GM10266 (cell line): ENCODE measurements at regions not wholly inside any gene's neighbourhood (a gene's known extent, or its start where the extent isn't known, plus 50 kb on each side); places are given as distances from the start of the nearest gene placed in this dataset.

Experiments
- DNase-seq: peaks from one replicate; pipeline ENCODE4 v3.0.0; 2012; ENCODE audit errors: extremely low spot score
- CTCF ChIP-seq: IDR thresholded peaks from 2 replicates; pipeline ENCODE4 v1.5.1; 2012; ENCODE audit warnings: mild to moderate bottlenecking, low read depth; ENCODE audit not compliant: control insufficient read depth, insufficient read depth; ENCODE audit errors: missing control alignments

DNA sequence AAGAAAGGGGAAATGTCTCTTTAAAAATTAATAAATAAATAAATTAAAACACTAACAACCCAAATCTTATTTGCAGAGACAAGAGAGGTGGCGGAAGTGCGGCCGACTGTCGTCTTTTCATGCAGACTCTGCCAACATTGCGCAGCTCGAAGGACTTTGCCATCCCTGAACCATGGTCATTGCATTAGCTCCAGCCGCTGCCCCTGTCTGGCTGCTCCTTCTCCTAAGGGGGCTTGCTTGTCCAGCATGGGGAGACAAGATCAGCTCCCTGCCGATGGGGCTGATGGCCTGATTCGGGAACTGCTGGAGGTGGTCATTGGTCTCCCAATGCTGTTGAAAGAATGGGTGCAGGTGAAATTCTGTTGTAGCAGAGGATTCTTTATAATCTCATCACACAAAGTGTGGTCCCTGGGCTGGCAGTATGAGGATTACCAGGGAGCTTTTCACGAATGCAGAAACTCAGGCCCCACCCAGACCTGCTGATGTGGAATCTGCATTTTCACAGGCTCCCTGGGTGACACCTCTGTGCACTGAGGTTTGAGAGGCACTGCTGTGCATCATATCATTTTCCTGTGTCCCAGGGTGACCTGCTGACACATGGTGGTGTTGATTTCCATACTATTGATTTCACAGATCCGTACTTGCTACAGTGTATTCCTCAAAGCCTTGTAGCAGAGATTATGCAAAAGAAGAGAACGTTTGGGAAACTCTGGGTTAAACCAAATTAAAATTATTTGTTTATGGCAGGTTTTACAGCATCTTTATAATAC is 172.4 kb upstream of the ZMIZ1 start:
- no peak for DNase-seq

DNA sequence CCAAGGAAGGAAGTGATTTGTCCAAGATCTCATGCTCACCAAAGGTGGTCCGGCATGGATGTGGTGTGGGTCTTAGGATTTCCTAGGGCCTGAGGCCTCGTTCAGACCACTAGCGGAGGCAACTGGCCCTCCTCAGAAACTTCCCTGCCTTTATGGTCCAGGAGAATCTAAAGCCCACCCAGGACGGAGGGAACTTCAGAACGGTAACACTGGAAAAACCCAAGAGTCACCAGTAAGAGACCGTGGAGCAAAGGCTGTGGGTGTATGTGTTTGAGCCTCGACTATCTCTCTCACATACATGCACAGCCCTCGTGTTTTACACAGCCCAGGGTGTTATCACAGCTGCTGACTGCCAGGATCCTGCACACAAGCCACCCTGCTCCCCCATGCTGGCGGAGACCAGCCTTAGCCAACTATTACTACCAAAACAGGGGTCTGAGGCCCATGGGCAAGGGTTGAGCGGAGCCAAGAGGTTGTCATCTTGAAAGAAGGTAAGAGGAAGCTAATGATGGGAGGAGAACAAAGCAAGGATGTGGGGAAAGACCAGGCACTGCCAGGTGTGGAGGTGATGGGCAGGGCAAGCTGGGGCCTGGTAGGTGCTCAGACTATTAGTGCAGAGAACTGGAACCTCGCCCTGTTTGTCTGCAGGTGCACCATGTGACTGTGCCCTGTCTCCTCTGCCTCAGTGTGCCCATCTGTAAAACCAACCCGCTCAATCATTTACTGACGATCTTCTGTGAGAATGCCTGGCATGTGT is 170.2 kb upstream of the ZMIZ1 start:
- no peak for TF ChIP-seq CTCF
- DNase-seq, result no peak

More for the DNA sequence above, 172.4 kb upstream of the ZMIZ1 start:
- no peak for TF ChIP-seq CTCF

DNA sequence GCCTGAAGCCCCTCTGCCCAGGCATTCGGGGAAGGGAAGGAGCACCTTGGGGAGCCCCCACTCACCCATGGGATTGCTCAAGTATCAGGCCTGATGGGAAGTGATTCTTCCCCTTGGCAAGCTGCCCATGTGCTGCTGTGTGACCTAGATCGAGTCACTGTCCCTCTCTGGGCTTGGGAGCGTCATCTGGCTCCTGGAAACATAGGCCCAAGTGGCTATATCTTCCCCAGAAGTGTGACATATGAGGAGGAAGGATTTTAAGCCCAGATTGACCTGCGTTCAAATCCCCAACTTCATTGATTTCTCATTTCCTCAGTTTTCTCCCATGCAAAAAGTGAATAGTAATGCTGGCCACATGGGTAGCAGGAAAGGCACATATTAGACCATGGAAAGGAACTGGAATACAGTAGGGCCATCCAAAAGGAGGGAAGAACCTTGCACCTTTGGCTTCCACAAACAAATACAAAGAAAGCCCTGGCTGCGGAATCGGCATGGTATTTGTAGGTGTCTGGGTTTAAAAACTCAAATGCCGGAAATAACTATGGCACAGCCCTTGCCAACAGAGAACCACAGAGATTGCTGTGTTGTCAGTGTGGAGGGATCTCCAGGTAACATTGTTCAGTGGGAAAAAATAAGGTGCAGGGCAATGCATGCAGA is 169.5 kb upstream of the ZMIZ1 start:
- DNase-seq, result no peak
- no peak for TF ChIP-seq CTCF

DNA sequence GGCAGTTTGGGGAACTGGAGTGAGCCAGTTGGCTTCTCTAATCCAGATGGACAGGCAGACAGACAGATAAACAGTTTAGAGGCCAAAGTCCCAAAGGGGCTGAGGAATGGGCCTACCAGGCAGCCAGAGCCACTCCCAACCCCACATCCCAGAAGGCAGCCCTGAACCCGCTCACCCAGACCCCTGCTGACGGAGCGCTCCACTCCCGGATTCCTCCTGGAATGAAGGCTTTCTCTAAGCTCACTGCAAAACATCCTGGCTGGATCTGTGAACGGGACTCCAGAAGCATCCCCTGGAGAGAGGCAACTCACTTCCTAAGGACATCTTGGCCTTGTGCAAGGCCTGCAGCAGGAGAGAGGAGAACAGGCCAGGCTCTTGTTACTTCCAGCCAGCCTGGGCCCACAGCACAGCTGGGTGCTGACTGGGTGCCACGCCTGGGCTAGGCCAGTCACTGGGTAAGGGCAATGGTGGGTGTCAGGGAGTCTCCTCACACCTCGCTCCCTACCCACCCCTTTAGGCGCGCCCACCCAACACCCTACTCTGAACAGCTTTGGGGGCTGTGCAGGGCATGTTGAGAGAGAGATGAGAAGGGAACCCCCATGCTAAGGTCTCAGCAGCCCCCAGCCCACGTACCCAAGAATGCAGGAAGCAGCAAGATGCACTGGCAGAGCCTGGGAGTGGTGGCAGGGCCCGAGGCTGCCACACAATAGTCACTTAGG is 168.6 kb upstream of the ZMIZ1 start:
- TF ChIP-seq CTCF, result no peak
- DNase-seq, result no peak

DNA sequence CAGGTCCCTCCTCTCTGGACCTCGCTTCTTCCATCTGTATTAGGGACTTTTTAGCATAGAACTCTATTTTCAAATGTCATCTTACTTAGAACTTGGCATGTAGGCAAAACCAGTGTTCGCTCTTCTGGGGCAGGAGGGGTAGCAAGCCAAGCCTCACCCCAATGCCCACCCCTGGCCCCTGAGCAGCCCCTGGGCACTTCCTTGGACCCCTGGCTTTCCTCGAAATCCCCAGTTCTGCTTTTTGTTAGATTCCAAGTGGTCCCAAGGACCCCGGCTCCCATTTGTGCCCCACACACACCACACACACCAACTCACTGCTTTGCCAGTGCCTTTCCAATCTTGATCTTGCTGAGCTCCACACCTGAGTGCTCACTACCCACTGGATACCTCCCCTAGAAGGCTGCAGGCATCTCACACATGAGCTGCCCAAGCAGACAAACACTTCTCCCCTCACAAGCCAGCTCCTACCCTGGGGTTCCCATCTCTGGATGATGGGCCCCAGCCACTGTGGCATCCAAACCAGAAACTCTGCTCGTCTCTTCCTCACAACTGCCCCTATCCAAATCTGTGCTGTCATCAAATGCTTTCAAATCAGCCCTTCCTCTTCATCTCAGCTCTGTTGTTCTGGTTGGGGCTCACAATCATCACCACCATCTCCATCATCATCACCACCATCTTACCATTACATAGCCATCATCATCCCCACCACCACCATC is 167.9 kb upstream of the ZMIZ1 start:
- no peak for TF ChIP-seq CTCF
- DNase-seq, result no peak

GRCh38 chr10:78901694-78902093 is 167.1 kb upstream of the ZMIZ1 start:
- no peak for TF ChIP-seq CTCF
- DNase-seq, result no peak
